PC-9 (cell line): ENCODE measurements at regions not wholly inside any gene's neighbourhood (a gene's known extent, or its start where the extent isn't known, plus 50 kb on each side); places are given as distances from the start of the nearest gene placed in this dataset.

ENCODE experiments used
- EZH2 ChIP-seq: fragments of 200-600 bp; sonication (generic); IDR thresholded peaks from 2 replicates; pipeline ENCODE4 v1.8.0; 2017; ENCODE audit warnings: antibody characterized with exemption, low read depth
- TF ChIP-seq, protein P1 (sequence below): fragments of 200-600 bp; sonication (generic); conservative IDR thresholded peaks from 2 replicates; pipeline ENCODE4 v1.6.1; 2017; ENCODE audit warnings: mixed run types, antibody characterized with exemption, mild to moderate bottlenecking, moderate library complexity

DNA sequence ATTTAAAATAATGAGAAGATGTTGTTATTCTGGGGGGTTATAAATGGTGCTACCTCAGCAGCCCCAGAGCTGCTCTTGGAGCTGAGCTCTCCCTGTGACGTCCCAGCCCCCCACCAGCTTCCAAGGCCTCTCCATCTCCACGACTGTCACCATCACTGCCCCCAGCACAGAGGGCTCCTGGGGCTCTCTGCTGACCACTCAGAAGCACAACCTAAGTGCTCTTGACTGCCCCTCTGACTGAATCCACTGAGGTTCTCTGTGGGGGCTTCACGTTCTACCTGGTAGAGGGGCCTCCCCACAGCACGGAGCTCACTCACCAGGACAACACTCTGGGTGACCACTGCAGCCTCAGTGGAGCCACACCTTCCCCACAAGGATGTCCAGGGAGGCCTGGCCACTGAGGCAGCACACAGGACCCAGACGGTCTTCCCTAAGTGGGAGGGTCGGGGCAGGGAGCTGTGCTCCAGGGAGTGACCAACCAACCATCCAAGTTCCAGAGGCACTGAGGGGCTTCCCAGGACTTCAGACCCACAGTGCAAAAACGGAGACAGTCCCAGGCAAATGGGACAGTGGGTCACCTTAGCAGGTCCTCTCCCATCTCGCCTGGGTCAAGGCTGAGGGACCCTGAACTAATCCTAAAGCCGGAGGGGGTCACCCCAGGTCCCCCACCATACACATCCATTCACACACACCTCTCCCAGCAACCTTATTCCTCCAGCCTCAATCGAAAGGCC, 121.0 kb upstream of the PPP2R2D start:
- TF ChIP-seq, protein P1, sequence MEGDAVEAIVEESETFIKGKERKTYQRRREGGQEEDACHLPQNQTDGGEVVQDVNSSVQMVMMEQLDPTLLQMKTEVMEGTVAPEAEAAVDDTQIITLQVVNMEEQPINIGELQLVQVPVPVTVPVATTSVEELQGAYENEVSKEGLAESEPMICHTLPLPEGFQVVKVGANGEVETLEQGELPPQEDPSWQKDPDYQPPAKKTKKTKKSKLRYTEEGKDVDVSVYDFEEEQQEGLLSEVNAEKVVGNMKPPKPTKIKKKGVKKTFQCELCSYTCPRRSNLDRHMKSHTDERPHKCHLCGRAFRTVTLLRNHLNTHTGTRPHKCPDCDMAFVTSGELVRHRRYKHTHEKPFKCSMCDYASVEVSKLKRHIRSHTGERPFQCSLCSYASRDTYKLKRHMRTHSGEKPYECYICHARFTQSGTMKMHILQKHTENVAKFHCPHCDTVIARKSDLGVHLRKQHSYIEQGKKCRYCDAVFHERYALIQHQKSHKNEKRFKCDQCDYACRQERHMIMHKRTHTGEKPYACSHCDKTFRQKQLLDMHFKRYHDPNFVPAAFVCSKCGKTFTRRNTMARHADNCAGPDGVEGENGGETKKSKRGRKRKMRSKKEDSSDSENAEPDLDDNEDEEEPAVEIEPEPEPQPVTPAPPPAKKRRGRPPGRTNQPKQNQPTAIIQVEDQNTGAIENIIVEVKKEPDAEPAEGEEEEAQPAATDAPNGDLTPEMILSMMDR: no peak
- TF ChIP-seq EZH2: no peak
